ENCODE measurements at regions not wholly inside any gene's neighbourhood (a gene's known extent, or its start where the extent isn't known, plus 50 kb on each side); places are given as distances from the start of the nearest gene placed in this dataset.

DNA sequence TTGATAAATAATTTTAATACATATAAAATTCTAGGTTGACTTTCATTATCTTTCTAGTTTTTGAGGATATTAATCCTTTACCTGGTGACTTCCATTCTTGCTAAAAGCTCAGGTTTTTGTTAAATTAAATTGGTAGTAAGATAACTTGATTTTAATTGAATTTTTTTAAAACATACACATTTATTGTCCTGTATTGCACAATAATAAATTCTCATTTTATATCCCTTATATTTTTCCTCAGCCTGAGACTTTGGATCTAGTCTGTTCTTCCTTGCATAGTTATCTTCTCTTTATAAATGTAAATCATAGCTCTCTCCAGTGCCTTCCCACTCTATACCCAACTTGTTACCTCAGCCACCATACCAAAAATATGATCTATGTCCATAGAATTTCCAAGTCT is 212.9 kb upstream of the CNTNAP2 start:
- no peaks in the 10 kb centered on the region for H3K9me3 ChIP-seq (ENCODE audit: low read depth, low read length)
- H3K4me1 ChIP-seq (ENCODE audit: insufficient read depth, low read length) = no peaks in the 10 kb centered on the region
- H4K20me1 ChIP-seq (ENCODE audit: insufficient read depth, low read length) = no peaks in the 10 kb centered on the region
- H3K27me3 ChIP-seq (ENCODE audit: insufficient read depth, low read length) = no peaks in the 10 kb centered on the region
- no peaks in the 10 kb centered on the region for H3K36me3 ChIP-seq (ENCODE audit: insufficient read depth, low read length)
- no peak overlapping the region for H3K27ac ChIP-seq (ENCODE audit: low read depth, low read length)
- H3K4me3 ChIP-seq (ENCODE audit: insufficient read depth, low read length) = no peak overlapping the region
- no peak overlapping the region for H2AFZ ChIP-seq (ENCODE audit: low read length)
- no peak for DNase-seq (ENCODE audit: insufficient read length, low spot score, missing footprints)
- no peak overlapping the region for H3K4me2 ChIP-seq (ENCODE audit: insufficient read depth, low read length)
- no peaks in the 10 kb centered on the region for H3K79me2 ChIP-seq (ENCODE audit: insufficient read depth, low read length)
- TF ChIP-seq, protein P1, sequence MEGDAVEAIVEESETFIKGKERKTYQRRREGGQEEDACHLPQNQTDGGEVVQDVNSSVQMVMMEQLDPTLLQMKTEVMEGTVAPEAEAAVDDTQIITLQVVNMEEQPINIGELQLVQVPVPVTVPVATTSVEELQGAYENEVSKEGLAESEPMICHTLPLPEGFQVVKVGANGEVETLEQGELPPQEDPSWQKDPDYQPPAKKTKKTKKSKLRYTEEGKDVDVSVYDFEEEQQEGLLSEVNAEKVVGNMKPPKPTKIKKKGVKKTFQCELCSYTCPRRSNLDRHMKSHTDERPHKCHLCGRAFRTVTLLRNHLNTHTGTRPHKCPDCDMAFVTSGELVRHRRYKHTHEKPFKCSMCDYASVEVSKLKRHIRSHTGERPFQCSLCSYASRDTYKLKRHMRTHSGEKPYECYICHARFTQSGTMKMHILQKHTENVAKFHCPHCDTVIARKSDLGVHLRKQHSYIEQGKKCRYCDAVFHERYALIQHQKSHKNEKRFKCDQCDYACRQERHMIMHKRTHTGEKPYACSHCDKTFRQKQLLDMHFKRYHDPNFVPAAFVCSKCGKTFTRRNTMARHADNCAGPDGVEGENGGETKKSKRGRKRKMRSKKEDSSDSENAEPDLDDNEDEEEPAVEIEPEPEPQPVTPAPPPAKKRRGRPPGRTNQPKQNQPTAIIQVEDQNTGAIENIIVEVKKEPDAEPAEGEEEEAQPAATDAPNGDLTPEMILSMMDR (IDR thresholded peaks at IDR 0.05; ENCODE audit: extremely low read depth, low read depth, low read length) = no peak

DNA sequence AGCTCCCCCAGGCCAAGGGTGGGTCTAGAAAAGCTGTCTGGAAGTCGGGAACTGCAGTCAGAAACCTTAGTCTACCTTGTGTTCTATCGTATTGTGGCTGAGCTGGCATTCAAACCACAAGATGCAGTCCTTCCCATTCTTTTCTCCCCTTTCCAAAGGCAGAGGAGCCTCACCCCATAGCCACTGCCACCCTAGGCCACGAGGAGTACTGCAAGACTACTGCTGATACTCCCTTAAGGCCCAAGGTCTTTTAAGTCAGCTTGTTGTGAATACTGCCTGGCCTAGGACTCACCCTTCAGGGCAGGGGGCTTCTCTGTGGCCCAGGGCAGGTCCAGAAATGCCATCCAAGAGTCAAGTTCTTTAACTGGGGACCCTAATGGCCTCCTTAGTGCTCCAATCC is 214.5 kb upstream of the CNTNAP2 start:
- DNase-seq (ENCODE audit: insufficient read length, low spot score, missing footprints) = no peak
- Histone ChIP-seq H3K79me2 (ENCODE audit: insufficient read depth, low read length) (no peaks in the 10 kb centered on the region), H3K27me3 (ENCODE audit: insufficient read depth, low read length) (no peaks in the 10 kb centered on the region), H3K9me3 (ENCODE audit: low read depth, low read length) (no peaks in the 10 kb centered on the region), H3K27ac (ENCODE audit: low read depth, low read length) (no peak overlapping the region), H3K4me3 (ENCODE audit: insufficient read depth, low read length) (no peak overlapping the region), H2AFZ (ENCODE audit: low read length) (no peak overlapping the region), H4K20me1 (ENCODE audit: insufficient read depth, low read length) (no peaks in the 10 kb centered on the region), H3K4me2 (ENCODE audit: insufficient read depth, low read length) (no peak overlapping the region), H3K4me1 (ENCODE audit: insufficient read depth, low read length) (no peaks in the 10 kb centered on the region), H3K36me3 (ENCODE audit: insufficient read depth, low read length) (no peaks in the 10 kb centered on the region)
- TF ChIP-seq, protein P1 (IDR thresholded peaks at IDR 0.05; ENCODE audit: extremely low read depth, low read depth, low read length) = no peak

DNA sequence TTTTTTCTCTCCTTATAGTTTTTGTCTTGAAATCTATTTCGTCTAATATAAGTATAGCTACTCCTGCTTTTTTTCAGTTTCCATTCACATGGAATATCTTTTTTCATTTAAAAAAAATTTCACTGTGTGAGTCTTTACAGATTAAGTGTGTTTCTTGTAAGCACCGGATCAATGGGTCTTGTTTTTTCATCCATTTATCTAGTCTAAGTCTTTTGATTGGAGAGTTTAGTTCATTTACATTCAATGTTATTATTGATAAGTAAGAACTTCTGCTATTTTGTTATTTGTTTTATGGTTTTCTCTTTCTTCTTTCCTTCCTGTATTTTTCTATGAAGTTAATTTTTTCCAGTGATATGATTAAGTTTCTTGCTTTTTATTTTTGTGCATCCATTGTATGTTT is 216.7 kb upstream of the CNTNAP2 start:
- no peaks in the 10 kb centered on the region for H3K4me1 ChIP-seq (ENCODE audit: insufficient read depth, low read length)
- TF ChIP-seq, protein P1 (IDR thresholded peaks at IDR 0.05; ENCODE audit: extremely low read depth, low read depth, low read length) = no peak
- DNase-seq (ENCODE audit: insufficient read length, low spot score, missing footprints) = no peak
- H3K4me2 ChIP-seq (ENCODE audit: insufficient read depth, low read length) = no peak overlapping the region
- H3K27ac ChIP-seq (ENCODE audit: low read depth, low read length) = no peak overlapping the region
- no peaks in the 10 kb centered on the region for H3K27me3 ChIP-seq (ENCODE audit: insufficient read depth, low read length)
- H3K9me3 ChIP-seq (ENCODE audit: low read depth, low read length) = peaks cover 3% of the 10 kb centered on the region
- H2AFZ ChIP-seq (ENCODE audit: low read length) = no peak overlapping the region
- H3K36me3 ChIP-seq (ENCODE audit: insufficient read depth, low read length) = no peaks in the 10 kb centered on the region
- no peak overlapping the region for H3K4me3 ChIP-seq (ENCODE audit: insufficient read depth, low read length)
- H4K20me1 ChIP-seq (ENCODE audit: insufficient read depth, low read length) = no peaks in the 10 kb centered on the region
- no peaks in the 10 kb centered on the region for H3K79me2 ChIP-seq (ENCODE audit: insufficient read depth, low read length)

DNA sequence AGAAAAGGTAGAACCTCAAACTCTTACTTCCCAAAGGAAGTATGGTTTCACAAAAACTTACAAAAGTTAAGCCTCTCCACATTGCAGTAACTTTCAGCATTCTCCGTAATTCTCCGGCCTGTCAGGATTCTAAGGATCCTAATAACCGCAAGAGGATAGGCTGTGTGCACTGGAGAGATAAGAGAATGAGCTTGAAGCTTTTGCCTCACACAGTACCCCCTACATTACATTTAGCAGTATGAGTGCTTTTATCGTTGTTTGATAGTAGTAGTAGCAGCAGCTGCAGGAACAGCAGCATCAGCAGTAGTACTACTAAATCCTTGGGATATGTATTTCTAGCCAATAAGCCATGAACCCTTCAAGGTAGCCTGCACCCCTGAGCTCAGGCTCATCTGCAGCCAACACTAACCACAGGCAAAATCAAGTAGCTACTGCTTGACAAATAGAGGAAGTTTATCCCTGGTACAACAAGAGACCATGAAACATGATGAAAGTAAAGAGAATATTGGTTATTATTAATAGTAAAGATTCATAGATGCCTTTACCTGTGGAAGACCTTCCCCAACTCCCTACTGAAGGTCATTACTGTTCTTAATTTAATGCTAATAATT is 222.6 kb upstream of the CNTNAP2 start:
- no peak for DNase-seq (ENCODE audit: insufficient read length, low spot score, missing footprints)
- Histone ChIP-seq H3K4me3 (ENCODE audit: insufficient read depth, low read length) (no peak overlapping the region), H3K79me2 (ENCODE audit: insufficient read depth, low read length) (no peaks in the 10 kb centered on the region), H3K4me1 (ENCODE audit: insufficient read depth, low read length) (no peaks in the 10 kb centered on the region), H2AFZ (ENCODE audit: low read length) (no peak overlapping the region), H3K4me2 (ENCODE audit: insufficient read depth, low read length) (no peak overlapping the region), H4K20me1 (ENCODE audit: insufficient read depth, low read length) (no peaks in the 10 kb centered on the region), H3K36me3 (ENCODE audit: insufficient read depth, low read length) (no peaks in the 10 kb centered on the region), H3K9me3 (ENCODE audit: low read depth, low read length) (peaks cover 3% of the 10 kb centered on the region), H3K27ac (ENCODE audit: low read depth, low read length) (no peak overlapping the region), H3K27me3 (ENCODE audit: insufficient read depth, low read length) (no peaks in the 10 kb centered on the region)
- TF ChIP-seq, protein P1 (IDR thresholded peaks at IDR 0.05; ENCODE audit: extremely low read depth, low read depth, low read length) = no peak

All from osteoblast (primary cell).